Activated B cell treated with CpG ODN at 0.5 μM for 24 hours (primary cell): ENCODE measurements at regions not wholly inside any gene's neighbourhood (a gene's known extent, or its start where the extent isn't known, plus 50 kb on each side); places are given as distances from the start of the nearest gene placed in this dataset.

Experiments used
- ATAC-seq: fragments of 200-7000 bp; cut with Tn5 transposase; one replicate; pipeline ENCODE4 v1.10.0; 2021; ENCODE audit warnings: low read depth, mild to moderate bottlenecking, moderate library complexity
- CTCF ChIA-PET: fragments of 350-600 bp; sonication (Branson Sonifier 250); formaldehyde crosslinking; loops from one replicate; lab custom pipeline; 2021; ENCODE audit warnings: antibody characterized with exemption; lab: Charles Lee
- POLR2A ChIA-PET: fragments of 350-600 bp; sonication (Branson Sonifier 250); formaldehyde crosslinking; loops from one replicate; lab custom pipeline; 2021; ENCODE audit warnings: antibody characterized with exemption; lab: Charles Lee
- DNase-seq: peaks from one replicate; pipeline ENCODE4 v3.0.0; 2022
- H3K27ac Mint-ChIP-seq: one replicate; pipeline ENCODE4 v1.8.0; 2020; ENCODE audit warnings: mixed read lengths
- H3K27me3 Mint-ChIP-seq: one replicate; pipeline ENCODE4 v1.8.0; 2021; ENCODE audit warnings: mixed read lengths
- H3K36me3 Mint-ChIP-seq: one replicate; pipeline ENCODE4 v1.8.0; 2021; ENCODE audit warnings: low read depth, mixed read lengths
- H3K4me1 Mint-ChIP-seq: one replicate; pipeline ENCODE4 v1.8.0; 2021; ENCODE audit warnings: mixed read lengths
- H3K4me3 Mint-ChIP-seq: one replicate; pipeline ENCODE4 v1.8.0; 2020; ENCODE audit warnings: mild to moderate bottlenecking, mixed read lengths
- H3K9me3 Mint-ChIP-seq: one replicate; pipeline ENCODE4 v1.8.0; 2020; ENCODE audit warnings: mixed read lengths
- CTCF ChIP-seq: fragments of 200-600 bp; IDR thresholded peaks from one replicate; pipeline ENCODE4 v1.8.0; 2022; ENCODE audit warnings: antibody characterized with exemption, mild to moderate bottlenecking
- intact Hi-C: fragments of 100-400 bp; cut with micrococcal nuclease; formaldehyde crosslinking; loops from one replicate; pipeline ENCODE4 v1.15.1; 2024

- H3K27me3 Mint-ChIP-seq: peaks cover 17% of the 10 kb centered on the region
- ATAC-seq: no peak
- intact Hi-C loops: no loop called here
- H3K4me1 Mint-ChIP-seq: peaks cover 11% of the 10 kb centered on the region
- no peak for TF ChIP-seq CTCF
- no peaks in the 10 kb centered on the region for H3K36me3 Mint-ChIP-seq
- no peak overlapping the region for H3K27ac Mint-ChIP-seq
- POLR2A ChIA-PET: no interaction called here
- H3K4me3 Mint-ChIP-seq: no peak overlapping the region
- no peak for DNase-seq
- peaks cover 2% of the 10 kb centered on the region for H3K9me3 Mint-ChIP-seq
- CTCF ChIA-PET: no interaction called here
Measured at GRCh38 chr3:13266005-13266404, 154.1 kb downstream of the NUP210 start.

DNA sequence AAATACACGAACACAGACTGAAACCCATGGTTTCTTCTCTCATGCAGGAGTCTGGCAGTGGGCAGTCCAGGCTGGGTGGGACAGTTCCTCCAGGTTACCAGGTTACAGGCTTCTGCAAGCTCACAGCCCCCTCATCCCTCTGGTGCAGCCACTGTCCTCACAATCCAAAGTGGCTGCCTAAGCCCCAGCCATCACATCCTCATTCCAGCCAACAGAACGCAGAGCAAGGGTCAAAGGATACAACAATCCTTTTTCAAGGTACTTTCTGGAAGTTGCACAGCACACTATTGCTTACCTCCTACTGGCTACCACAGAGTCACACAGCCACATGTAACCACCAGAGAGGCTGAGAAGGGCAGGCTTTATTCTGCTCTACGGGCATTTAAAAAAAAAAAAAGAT, 154.6 kb downstream of the NUP210 start:
- no peak for TF ChIP-seq CTCF
- Mint-ChIP-seq H3K4me3 (no peak overlapping the region), H3K4me1 (peaks cover 11% of the 10 kb centered on the region), H3K36me3 (no peaks in the 10 kb centered on the region), H3K9me3 (peaks cover 2% of the 10 kb centered on the region), H3K27ac (no peak overlapping the region), H3K27me3 (peaks cover 17% of the 10 kb centered on the region)
- intact Hi-C loops: no loop called here
- POLR2A ChIA-PET: no interaction called here
- CTCF ChIA-PET: no interaction called here
- no peak for DNase-seq
- ATAC-seq: no peak

GRCh38 chr3:13265016-13265415, 155.1 kb downstream of the NUP210 start:
- peaks cover 11% of the 10 kb centered on the region for H3K4me1 Mint-ChIP-seq
- ATAC-seq (no peak), DNase-seq (no peak)
- H3K9me3 Mint-ChIP-seq: peaks cover 2% of the 10 kb centered on the region
- TF ChIP-seq CTCF: no peak
- no peak overlapping the region for H3K27ac Mint-ChIP-seq
- intact Hi-C loops: no loop called here
- H3K36me3 Mint-ChIP-seq: no peaks in the 10 kb centered on the region
- peaks cover 17% of the 10 kb centered on the region for H3K27me3 Mint-ChIP-seq
- CTCF ChIA-PET: no interaction called here
- POLR2A ChIA-PET: no interaction called here
- no peak overlapping the region for H3K4me3 Mint-ChIP-seq

DNA sequence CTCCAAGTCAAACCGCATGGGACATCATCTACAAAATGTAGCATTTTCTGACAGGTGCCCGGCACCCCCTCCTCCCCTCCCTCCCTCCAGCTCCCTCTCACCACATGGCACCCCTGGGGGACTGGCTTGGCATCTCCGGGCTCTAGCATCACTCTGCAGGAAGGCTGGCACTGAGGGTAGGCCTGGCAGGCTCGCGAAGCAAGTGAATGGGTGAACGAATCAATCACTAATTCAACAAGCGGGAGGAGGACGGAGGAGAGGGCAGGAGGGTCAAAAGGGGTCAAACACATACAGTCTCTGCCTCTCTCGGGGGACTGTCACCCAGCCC, 155.7 kb downstream of the NUP210 start:
- CTCF ChIA-PET: no interaction called here
- no peak overlapping the region for H3K27ac Mint-ChIP-seq
- POLR2A ChIA-PET: no interaction called here

DNA sequence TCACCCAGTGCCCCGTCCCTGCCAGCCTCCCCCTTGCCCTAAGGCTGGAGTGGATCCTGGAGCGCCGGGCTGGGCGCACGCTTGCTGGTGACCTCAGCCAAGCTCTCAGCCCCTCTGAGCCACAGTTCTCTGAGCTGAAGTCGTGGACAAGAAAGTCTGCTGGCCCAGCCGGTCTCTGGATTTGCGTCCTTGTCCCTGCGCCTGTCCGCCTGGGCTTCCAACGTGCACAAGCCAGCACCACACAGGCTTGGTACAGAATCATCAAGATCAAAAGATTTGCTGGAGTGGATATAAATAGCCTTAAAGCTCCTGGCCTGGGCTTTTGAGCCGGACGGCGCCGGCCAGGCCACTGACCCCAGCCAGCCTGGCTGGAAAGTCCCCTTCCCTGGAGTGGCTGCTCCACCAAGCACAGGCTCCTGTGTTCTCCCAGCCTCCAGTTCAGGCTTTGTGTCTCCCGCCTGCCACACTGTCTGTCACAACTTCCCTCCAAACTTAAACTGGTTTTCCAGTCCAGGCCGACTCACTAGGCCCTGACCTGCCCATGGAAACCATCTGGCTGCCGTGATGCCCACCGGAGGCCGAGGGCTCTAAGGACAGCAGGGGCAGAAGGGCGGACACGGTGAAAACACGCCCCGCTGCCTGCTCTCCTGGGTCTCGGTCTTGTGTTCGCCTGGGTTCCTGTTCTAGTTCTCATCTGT, 156.2 kb downstream of the NUP210 start:
- POLR2A ChIA-PET: no interaction called here
- H3K27ac Mint-ChIP-seq: no peak overlapping the region

More for the DNA sequence above, 155.7 kb downstream of the NUP210 start:
- Mint-ChIP-seq H3K36me3 (no peaks in the 10 kb centered on the region), H3K9me3 (peaks cover under 1% of the 10 kb centered on the region), H3K27me3 (peaks cover 16% of the 10 kb centered on the region), H3K4me1 (peaks cover 11% of the 10 kb centered on the region), H3K4me3 (no peak overlapping the region)
- intact Hi-C loops: no loop called here
- ATAC-seq (no peak), DNase-seq (no peak)
- no peak for TF ChIP-seq CTCF

More for the DNA sequence above, 156.2 kb downstream of the NUP210 start:
- DNase-seq (no peak), ATAC-seq (no peak)
- no peak for TF ChIP-seq CTCF
- CTCF ChIA-PET: no interaction called here
- peaks cover 11% of the 10 kb centered on the region for H3K4me1 Mint-ChIP-seq
- H3K4me3 Mint-ChIP-seq: no peak overlapping the region
- no peaks in the 10 kb centered on the region for H3K9me3 Mint-ChIP-seq
- intact Hi-C loops: no loop called here
- peaks cover 16% of the 10 kb centered on the region for H3K27me3 Mint-ChIP-seq
- no peaks in the 10 kb centered on the region for H3K36me3 Mint-ChIP-seq
